Large intestine (tissue), 3 donors: ENCODE measurements at regions not wholly inside any gene's neighbourhood (a gene's known extent, or its start where the extent isn't known, plus 50 kb on each side); places are given as distances from the start of the nearest gene placed in this dataset.
"Not testable (repeated sequence)": the region's sequence is repeated elsewhere in the genome, so short reads cannot be mapped to it uniquely, and the experiment has no call there.

Experiments
- DNase-seq, 2 donors: peaks; one replicate each; pipeline versions ENCODE4 v3.0.0 to v3.0.0-alpha.2; 2013
- H3K27ac ChIP-seq: one replicate; pipeline ENCODE4 v1.5.1; 2013; ENCODE audit warnings: low read length
- H3K27me3 ChIP-seq: 2 replicates; pipeline ENCODE4 v1.6.1; 2013; ENCODE audit warnings: low read length; ENCODE audit not compliant: control insufficient read depth, insufficient read depth
- H3K36me3 ChIP-seq: 2 replicates; pipeline ENCODE4 v1.6.1; 2013; ENCODE audit warnings: low read length; ENCODE audit not compliant: control insufficient read depth, insufficient read depth
- H3K4me1 ChIP-seq: one replicate; pipeline ENCODE4 v1.6.1; 2013; ENCODE audit warnings: low read length; ENCODE audit not compliant: control insufficient read depth, insufficient read depth
- H3K4me3 ChIP-seq: one replicate; pipeline ENCODE4 v1.5.1; 2013; ENCODE audit warnings: low read length
- H3K9me3 ChIP-seq: one replicate; pipeline ENCODE4 v1.6.1; 2013; ENCODE audit warnings: mild to moderate bottlenecking, low read depth, low read length, moderate library complexity; ENCODE audit not compliant: control insufficient read depth
- WGBS: methylation state at CpG from one replicate; pipeline ENCODE4 v1.1.5; 2013; ENCODE audit warnings: low lambda C conversion rate; ENCODE audit not compliant: insufficient coverage; 5-methylcytosine and 5-hydroxymethylcytosine counted together

- H3K4me1 ChIP-seq, H3K9me3 ChIP-seq, H3K4me3 ChIP-seq, H3K27ac ChIP-seq, H3K27me3 ChIP-seq, DNase-seq, H3K36me3 ChIP-seq: not testable (repeated sequence)
- no CpG with 5 or more reads among the region's 3 CpGs for WGBS
Observed at GRCh38 chrX:134045372-134045771, 60.0 kb upstream of the GPC3 start.

GRCh38 chrX:134067107-134067506, 81.7 kb upstream of the GPC3 start:
- not testable (repeated sequence) for DNase-seq, H3K4me3 ChIP-seq, H3K27me3 ChIP-seq, H3K9me3 ChIP-seq, H3K36me3 ChIP-seq, H3K27ac ChIP-seq, H3K4me1 ChIP-seq
- WGBS, result no CpG with 5 or more reads among the region's 3 CpGs

DNA sequence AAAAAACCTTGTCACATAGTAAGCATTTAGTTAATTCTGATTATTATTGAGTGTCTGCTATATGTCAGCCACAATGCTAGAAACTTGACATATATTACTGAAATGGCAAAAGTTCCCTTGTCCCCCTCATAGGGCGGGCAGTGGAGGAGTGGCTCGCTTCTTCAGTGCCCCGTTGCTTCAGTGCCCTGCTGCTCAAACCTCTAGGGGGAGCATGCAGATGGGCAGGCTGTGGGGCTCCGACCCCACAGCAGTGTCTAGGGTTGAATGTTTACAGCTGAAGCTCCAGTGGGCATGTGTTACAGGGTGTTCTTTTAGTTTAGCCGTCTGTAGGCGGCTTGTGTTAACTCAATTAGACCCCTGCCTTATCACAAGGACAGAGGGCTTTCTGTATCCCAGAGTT, 86.5 kb upstream of the GPC3 start:
- not testable (repeated sequence) for H3K36me3 ChIP-seq, H3K27me3 ChIP-seq, H3K4me1 ChIP-seq, DNase-seq, H3K9me3 ChIP-seq, H3K4me3 ChIP-seq, H3K27ac ChIP-seq
- WGBS, result no CpG with 5 or more reads among the region's 6 CpGs

DNA sequence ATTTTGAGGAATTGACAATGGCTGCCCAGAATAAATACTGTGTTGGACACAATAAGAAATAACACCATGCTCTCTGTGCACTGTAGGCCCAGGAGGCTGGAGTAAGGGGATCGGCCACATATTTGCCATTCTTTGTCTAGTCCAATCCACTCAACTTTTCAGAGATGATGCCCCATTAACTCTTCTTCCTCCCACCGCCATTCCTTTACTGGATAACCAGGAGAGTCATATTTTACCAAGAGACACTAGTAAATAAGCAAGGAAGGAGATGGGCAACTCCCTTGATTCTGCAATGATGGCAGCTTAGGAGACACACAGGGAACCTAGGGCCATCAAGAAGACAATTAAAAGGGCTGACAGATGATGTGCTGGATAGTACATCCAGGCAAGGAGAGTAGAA, 87.9 kb upstream of the GPC3 start:
- Histone ChIP-seq H3K4me1 (no peaks in the 10 kb centered on the region), H3K9me3 (no peaks in the 10 kb centered on the region), H3K36me3 (no peaks in the 10 kb centered on the region), H3K27ac (no peak overlapping the region), H3K27me3 (no peaks in the 10 kb centered on the region), H3K4me3 (no peak overlapping the region)
- DNase-seq, result no peak
- WGBS, result no CpG with 5 or more reads among the region's 2 CpGs

DNA sequence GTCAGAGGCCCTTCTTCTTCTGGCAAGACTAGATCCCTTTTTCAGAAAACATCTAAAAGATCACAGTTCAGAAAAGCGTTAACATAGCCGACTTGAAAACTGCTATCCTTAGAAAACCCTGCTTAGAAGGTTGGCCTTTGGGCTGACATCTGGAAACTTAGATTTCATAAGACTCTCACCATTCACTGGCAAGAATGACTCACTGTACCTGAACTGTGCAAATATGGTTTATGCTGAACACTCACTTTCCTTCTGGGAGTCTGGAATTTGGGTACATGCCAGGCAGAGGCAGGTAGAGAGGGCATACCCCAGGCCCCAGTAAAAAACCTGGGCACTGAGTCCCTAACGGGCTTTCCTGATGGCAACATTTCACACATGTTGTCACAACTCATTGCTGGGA, 88.8 kb upstream of the GPC3 start:
- WGBS, result no CpG with 5 or more reads among the region's 3 CpGs
- Histone ChIP-seq H3K4me3 (no peak overlapping the region), H3K9me3 (no peaks in the 10 kb centered on the region), H3K27me3 (no peaks in the 10 kb centered on the region), H3K27ac (no peak overlapping the region), H3K4me1 (no peaks in the 10 kb centered on the region), H3K36me3 (no peaks in the 10 kb centered on the region)
- no peak for DNase-seq

DNA sequence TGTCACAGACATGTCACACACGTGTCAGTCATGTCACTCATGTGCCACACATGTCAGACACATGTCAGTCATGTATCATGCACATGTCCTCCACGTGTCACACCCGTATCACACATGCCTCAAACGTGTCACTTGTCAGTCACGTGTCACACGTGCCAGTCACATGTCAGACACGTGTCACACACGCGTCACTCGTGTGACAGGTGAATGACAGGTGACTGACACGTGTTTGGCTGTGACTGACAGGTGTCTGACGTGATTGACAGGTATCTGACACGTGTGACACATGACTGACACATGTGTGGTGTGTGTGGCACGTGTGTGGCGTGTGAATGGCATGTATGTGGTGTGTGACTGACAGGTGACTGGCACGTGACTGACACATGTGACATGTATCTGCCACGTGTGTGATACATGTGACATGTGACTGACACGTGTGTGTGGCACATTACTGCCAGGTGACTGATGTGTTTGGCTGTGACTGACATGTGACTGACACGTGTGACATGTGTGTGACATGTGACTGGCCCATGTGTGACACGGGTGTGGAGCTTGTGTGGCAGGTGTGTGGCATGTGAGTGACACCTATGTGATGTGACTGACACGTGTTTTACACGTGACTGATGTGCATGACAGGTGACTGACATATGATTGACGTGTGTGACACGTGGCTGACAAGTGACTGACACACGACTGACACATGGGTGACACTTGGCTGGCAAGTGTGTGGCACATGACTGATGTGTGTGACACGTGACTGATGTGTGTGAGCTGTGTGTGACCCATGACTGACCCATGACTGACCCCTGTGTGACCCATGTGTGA, 90.7 kb upstream of the GPC3 start:
- Histone ChIP-seq H3K9me3 (no peaks in the 10 kb centered on the region), H3K4me1 (no peaks in the 10 kb centered on the region), H3K27ac (no peak overlapping the region), H3K27me3 (no peaks in the 10 kb centered on the region), H3K4me3 (no peak overlapping the region), H3K36me3 (no peaks in the 10 kb centered on the region)
- no peak for DNase-seq
- no CpG with 5 or more reads among the region's 26 CpGs for WGBS

- H3K4me1 ChIP-seq, result no peaks in the 10 kb centered on the region
- no peak for DNase-seq
- H3K9me3 ChIP-seq, result no peaks in the 10 kb centered on the region
- H3K36me3 ChIP-seq, result no peaks in the 10 kb centered on the region
- no peak overlapping the region for H3K4me3 ChIP-seq
- no peak overlapping the region for H3K27ac ChIP-seq
- H3K27me3 ChIP-seq, result no peaks in the 10 kb centered on the region
Observed at GRCh38 chrX:134095366-134095765, 110.0 kb upstream of the GPC3 start.

DNA sequence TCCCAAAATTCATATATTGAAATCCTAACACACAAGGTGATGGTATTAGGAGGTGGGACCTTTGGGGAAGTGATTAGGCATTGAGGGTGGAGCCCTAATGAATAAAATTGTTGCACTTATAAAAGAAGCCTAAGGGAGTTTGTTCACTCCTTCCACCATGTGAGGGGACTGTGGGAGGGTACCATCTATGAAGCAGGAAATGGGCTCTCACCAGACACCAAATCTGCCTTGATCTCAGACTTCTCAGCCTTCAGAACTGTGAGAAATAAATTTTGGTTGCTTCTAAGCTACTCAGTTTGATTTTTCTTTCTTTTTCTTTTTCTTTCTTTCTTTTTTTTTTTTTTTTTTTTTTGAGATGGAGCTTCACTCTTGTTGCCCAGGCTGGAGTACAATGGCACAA, 116.2 kb upstream of the GPC3 start:
- DNase-seq, result no peak
- H3K27me3 ChIP-seq, result no peaks in the 10 kb centered on the region
- no peak overlapping the region for H3K27ac ChIP-seq
- no peaks in the 10 kb centered on the region for H3K4me1 ChIP-seq
- H3K9me3 ChIP-seq, result no peaks in the 10 kb centered on the region
- H3K36me3 ChIP-seq, result no peaks in the 10 kb centered on the region
- no peak overlapping the region for H3K4me3 ChIP-seq

DNA sequence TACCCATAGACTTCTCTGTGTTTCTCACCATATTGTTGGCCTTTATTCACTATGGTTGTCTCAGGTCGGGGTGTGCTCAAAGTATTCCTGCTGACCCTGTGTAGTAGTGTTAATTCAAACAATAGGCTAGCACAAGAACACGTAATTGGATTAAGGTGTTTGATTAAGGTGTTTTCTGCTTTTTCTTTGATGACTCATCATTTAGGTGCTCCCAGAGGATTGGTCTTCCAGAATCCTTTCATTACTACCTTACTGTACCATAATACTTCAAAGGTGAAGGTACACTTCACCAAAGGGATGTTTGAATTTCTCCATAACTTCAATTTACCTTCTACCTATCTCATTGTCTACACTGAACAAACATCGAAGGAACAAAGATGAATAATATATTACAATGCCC, 121.7 kb upstream of the CCDC160 start:
- H3K27me3 ChIP-seq, result no peaks in the 10 kb centered on the region
- DNase-seq, result no peak
- no peaks in the 10 kb centered on the region for H3K36me3 ChIP-seq
- no peak overlapping the region for H3K4me3 ChIP-seq
- no CpG with 5 or more reads among the region's 3 CpGs for WGBS
- H3K9me3 ChIP-seq, result no peaks in the 10 kb centered on the region
- H3K27ac ChIP-seq, result no peak overlapping the region
- H3K4me1 ChIP-seq, result no peaks in the 10 kb centered on the region

DNA sequence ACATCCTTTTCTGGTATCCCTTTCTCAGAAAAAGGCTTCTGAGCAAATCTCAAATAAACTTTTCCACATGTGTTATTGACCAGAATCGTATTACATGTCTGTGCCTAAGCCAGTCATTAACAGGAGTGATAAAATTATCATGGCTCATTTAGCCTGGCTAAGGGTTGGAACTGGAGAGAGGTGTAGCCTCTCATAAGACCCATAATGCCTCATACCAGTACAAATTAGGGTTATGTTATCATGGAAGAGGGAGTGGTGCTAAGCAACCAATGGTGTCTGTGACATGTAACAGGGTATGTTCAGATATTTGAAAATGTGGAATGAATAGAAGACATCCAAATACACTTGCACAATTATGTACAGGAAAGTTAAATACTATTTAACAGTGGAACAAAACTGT, 99.6 kb upstream of the CCDC160 start:
- no CpG with 5 or more reads among the region's 1 CpG for WGBS

DNA sequence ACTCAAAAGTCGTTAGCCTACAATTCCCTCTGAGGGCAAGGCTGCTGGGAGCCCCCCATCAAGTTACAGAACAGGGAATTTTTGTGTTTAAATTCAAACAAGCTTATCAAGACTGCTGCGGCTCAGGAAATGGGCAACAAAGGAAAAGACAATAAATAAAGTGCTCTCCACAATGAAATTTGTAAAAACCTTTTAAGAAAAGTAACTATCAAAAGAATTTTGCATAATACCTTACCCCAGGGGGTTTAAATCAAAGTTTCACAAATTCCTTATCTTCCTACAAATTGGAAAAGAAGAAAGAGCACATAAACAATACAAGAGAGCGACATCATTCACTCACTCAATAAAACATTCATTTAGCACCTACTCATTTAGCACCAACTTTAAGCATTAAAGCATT, 97.9 kb upstream of the CCDC160 start:
- Histone ChIP-seq H3K27me3 (no peaks in the 10 kb centered on the region), H3K4me3 (no peak overlapping the region), H3K9me3 (no peaks in the 10 kb centered on the region), H3K27ac (no peak overlapping the region), H3K4me1 (no peaks in the 10 kb centered on the region), H3K36me3 (no peaks in the 10 kb centered on the region)
- DNase-seq, result no peak
- WGBS, result 50% methylated on average over 1 of the region's 3 CpGs

More for the DNA sequence above, 99.6 kb upstream of the CCDC160 start:
- no peaks in the 10 kb centered on the region for H3K36me3 ChIP-seq
- H3K9me3 ChIP-seq, result no peaks in the 10 kb centered on the region
- DNase-seq, result no peak
- H3K27me3 ChIP-seq, result no peaks in the 10 kb centered on the region
- H3K27ac ChIP-seq, result no peak overlapping the region
- no peak overlapping the region for H3K4me3 ChIP-seq
- H3K4me1 ChIP-seq, result no peaks in the 10 kb centered on the region
